SJCRH30 (cell line): ENCODE measurements at regions not wholly inside any gene's neighbourhood (a gene's known extent, or its start where the extent isn't known, plus 50 kb on each side); places are given as distances from the start of the nearest gene placed in this dataset.
A peak's percentile ranks its signal among the peaks of the same experiment; 100 is the strongest.
"Not testable (repeated sequence)": the region's sequence is repeated elsewhere in the genome, so short reads cannot be mapped to it uniquely, and the experiment has no call there.

ENCODE experiments used
- DNase-seq, 2 experiments: peaks; one replicate each; pipeline ENCODE4 v3.0.0-alpha.2; 2015 to 2020
- H3K27ac ChIP-seq: fragments of 250-450 bp; sonication (Bioruptor Pico); 2 replicates; pipeline ENCODE4 v1.5.1; 2020; ENCODE audit warnings: mild to moderate bottlenecking, moderate library complexity
- H3K27me3 ChIP-seq: fragments of 250-450 bp; sonication (Bioruptor Pico); 2 replicates; pipeline ENCODE4 v1.5.1; 2020; ENCODE audit warnings: mild to moderate bottlenecking, moderate library complexity
- H3K36me3 ChIP-seq: fragments of 250-450 bp; sonication (Bioruptor Pico); 2 replicates; pipeline ENCODE4 v1.5.1; 2020; ENCODE audit warnings: mild to moderate bottlenecking, moderate library complexity
- H3K4me1 ChIP-seq: fragments of 250-450 bp; sonication (Bioruptor Pico); 2 replicates; pipeline ENCODE4 v1.5.1; 2020; ENCODE audit warnings: mild to moderate bottlenecking, moderate library complexity
- H3K4me3 ChIP-seq: fragments of 250-450 bp; sonication (Bioruptor Pico); 2 replicates; pipeline ENCODE4 v1.5.1; 2020; ENCODE audit warnings: mild to moderate bottlenecking, moderate library complexity
- H3K9me3 ChIP-seq: fragments of 250-450 bp; sonication (Bioruptor Pico); replicated peaks from 2 replicates; pipeline ENCODE4 v1.5.1; 2020; ENCODE audit warnings: mild to moderate bottlenecking, moderate library complexity

DNA sequence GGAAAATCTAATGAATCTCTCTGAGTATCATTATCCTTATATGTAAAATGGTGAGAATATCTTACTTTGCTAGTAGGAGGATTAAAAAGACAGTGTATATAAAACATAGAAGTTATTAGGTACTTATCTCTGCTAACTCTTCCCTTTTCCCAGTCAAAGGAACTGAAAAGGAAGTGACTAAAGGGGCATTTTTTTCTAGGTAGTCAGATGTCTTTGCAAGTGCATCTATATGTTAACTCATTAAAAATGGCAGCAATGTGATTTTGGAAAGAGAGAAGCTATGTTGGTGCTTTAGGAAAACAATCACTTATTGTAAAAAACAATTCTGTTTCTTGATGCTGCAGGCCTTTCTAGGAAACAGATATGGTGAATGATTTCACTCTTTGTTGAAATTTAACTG is 180.9 kb downstream of the SAMD5 start:
- no peak for DNase-seq
- Histone ChIP-seq H3K27me3 (no peaks in the 10 kb centered on the region), H3K4me1 (no peaks in the 10 kb centered on the region), H3K9me3 (no peaks in the 10 kb centered on the region), H3K27ac (no peak overlapping the region), H3K4me3 (no peak overlapping the region), H3K36me3 (no peaks in the 10 kb centered on the region)

DNA sequence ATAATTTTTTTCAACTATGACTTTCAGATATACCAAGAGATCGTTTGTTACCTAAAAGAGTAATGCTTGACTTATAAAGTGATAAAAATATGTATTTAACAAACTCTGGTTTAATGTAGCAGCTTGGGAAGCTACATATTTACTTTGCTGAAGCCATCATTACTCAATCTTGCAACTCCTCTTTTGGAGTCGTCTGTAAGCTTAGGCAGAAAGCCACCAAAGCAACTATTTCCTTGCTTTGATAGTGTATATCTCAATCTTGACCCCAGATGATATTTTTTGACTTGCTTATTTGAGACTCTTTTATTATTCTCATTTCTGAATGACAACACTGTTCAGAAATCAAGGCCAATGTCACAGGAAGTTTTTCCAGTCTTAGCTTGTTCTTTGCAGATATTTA is 183.0 kb downstream of the SAMD5 start:
- Histone ChIP-seq H3K4me3 (no peak overlapping the region), H3K27ac (no peak overlapping the region), H3K36me3 (no peaks in the 10 kb centered on the region), H3K27me3 (no peaks in the 10 kb centered on the region), H3K4me1 (no peaks in the 10 kb centered on the region), H3K9me3 (no peaks in the 10 kb centered on the region)
- no peak for DNase-seq

- Histone ChIP-seq H3K9me3 (no peaks in the 10 kb centered on the region), H3K27ac (no peak overlapping the region)
- peak; percentile 61 to 68 for DNase-seq
These were observed 184.7 kb downstream of the SAMD5 start for GRCh38 chr6:147693181-147693580.

GRCh38 chr6:147694556-147694955 is 186.1 kb downstream of the SAMD5 start:
- H3K4me1 ChIP-seq, H3K4me3 ChIP-seq, DNase-seq, H3K9me3 ChIP-seq, H3K27me3 ChIP-seq, H3K36me3 ChIP-seq, H3K27ac ChIP-seq: not testable (repeated sequence)

More at GRCh38 chr6:147693181-147693580, 184.7 kb downstream of the SAMD5 start:
- no peaks in the 10 kb centered on the region for H3K4me1 ChIP-seq
- no peaks in the 10 kb centered on the region for H3K27me3 ChIP-seq
- no peaks in the 10 kb centered on the region for H3K36me3 ChIP-seq
- H3K4me3 ChIP-seq: no peak overlapping the region

DNA sequence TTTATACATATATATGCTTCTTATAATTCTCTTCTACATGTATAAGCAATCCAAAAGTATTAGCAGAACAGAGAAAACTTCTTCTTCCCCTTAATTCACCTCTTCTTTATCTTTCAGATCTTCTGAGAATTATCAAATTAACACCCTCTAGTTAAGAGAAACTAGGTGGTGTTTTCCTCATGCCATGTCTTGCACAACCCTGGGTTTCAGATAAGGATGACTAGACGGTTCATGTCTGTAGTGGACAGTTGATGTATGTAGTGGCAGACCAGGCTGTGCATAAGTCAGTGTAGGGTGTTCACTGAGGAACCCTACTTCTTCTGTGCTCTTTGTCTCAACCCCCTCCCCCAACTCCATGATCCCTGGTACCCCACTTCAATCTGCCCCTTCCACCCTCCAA is 187.3 kb downstream of the SAMD5 start:
- no peaks in the 10 kb centered on the region for H3K27me3 ChIP-seq
- no peaks in the 10 kb centered on the region for H3K36me3 ChIP-seq
- no peak overlapping the region for H3K27ac ChIP-seq
- DNase-seq: no peak
- H3K4me1 ChIP-seq: peaks cover 12% of the 10 kb centered on the region
- no peak overlapping the region for H3K4me3 ChIP-seq
- H3K9me3 ChIP-seq: no peaks in the 10 kb centered on the region

DNA sequence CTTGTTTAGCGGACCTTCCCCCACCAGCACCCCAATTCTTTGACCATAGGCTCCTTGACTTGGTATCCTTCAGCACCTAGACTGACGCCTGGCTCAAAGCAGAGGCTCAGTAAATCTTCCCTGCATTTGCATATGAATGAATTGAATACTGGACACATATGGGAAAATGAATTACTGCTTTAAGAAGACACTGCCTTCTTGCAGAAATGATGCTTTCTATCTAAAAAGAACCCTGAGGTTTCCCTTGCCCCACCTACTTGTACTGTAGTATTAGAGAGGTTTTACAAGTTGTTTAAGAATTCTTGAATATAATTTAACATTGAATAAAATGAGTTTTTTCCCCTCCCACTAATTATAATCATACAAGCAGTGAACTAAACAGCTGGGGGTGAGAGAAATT is 190.7 kb downstream of the SAMD5 start:
- Histone ChIP-seq H3K4me3 (no peak overlapping the region), H3K27me3 (no peaks in the 10 kb centered on the region), H3K27ac (no peak overlapping the region), H3K9me3 (no peaks in the 10 kb centered on the region), H3K4me1 (peaks cover 13% of the 10 kb centered on the region), H3K36me3 (no peaks in the 10 kb centered on the region)
- no peak for DNase-seq

GRCh38 chr6:147699637-147700036 is 191.1 kb downstream of the SAMD5 start:
- H3K27me3 ChIP-seq: no peaks in the 10 kb centered on the region
- H3K27ac ChIP-seq: no peak overlapping the region
- no peaks in the 10 kb centered on the region for H3K36me3 ChIP-seq
- DNase-seq: peak in 1 of 2 experiments; percentile 16
- no peaks in the 10 kb centered on the region for H3K9me3 ChIP-seq
- no peak overlapping the region for H3K4me3 ChIP-seq
- H3K4me1 ChIP-seq: peaks cover 13% of the 10 kb centered on the region

GRCh38 chr6:147700436-147701209 is 192.1 kb downstream of the SAMD5 start:
- DNase-seq: peak in 1 of 2 experiments; percentile 17
- no peaks in the 10 kb centered on the region for H3K9me3 ChIP-seq
- H3K36me3 ChIP-seq: no peaks in the 10 kb centered on the region
- no peak overlapping the region for H3K4me3 ChIP-seq
- H3K27me3 ChIP-seq: no peaks in the 10 kb centered on the region
- no peak overlapping the region for H3K27ac ChIP-seq
- peaks cover 13% of the 10 kb centered on the region for H3K4me1 ChIP-seq

- Histone ChIP-seq H3K36me3 (no peaks in the 10 kb centered on the region), H3K27ac (no peak overlapping the region), H3K27me3 (no peaks in the 10 kb centered on the region), H3K4me1 (peaks cover 9% of the 10 kb centered on the region), H3K4me3 (no peak overlapping the region), H3K9me3 (no peaks in the 10 kb centered on the region)
- no peak for DNase-seq
These were observed 196.2 kb downstream of the SAMD5 start for GRCh38 chr6:147704691-147705090.

GRCh38 chr6:147707524-147707923 is 199.0 kb downstream of the SAMD5 start:
- H3K9me3 ChIP-seq: 0 out of 2 replicates have a peak, but pooled peaks cover 4% of the 10 kb centered on the region
- no peaks in the 10 kb centered on the region for H3K36me3 ChIP-seq
- no peaks in the 10 kb centered on the region for H3K4me1 ChIP-seq
- H3K4me3 ChIP-seq: no peak overlapping the region
- DNase-seq: no peak
- no peak overlapping the region for H3K27ac ChIP-seq
- no peaks in the 10 kb centered on the region for H3K27me3 ChIP-seq

DNA sequence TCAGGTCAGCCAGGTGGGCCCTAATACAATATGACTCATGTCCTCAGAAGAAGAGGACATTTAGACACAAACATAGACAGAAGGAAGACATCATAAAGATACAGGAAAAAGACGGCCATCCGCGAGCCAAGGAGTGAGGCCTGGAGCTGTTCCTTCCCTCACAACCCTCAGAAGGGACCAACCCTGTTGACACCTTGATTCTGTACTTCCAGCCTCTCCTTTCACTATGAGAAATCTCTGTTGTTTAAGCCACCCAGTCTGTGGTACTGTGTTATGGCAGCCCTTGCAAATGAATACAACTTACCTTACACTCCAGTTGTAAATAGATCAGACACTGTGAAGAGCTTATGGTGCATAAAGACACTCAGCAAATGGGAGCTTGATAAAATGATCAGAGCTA is 199.7 kb downstream of the SAMD5 start:
- H3K27ac ChIP-seq: no peak overlapping the region

GRCh38 chr6:147709396-147710272 is 201.1 kb downstream of the SAMD5 start:
- H3K27me3 ChIP-seq: no peaks in the 10 kb centered on the region
- H3K4me1 ChIP-seq: no peaks in the 10 kb centered on the region
- 0 out of 2 replicates have a peak, but pooled peaks cover 4% of the 10 kb centered on the region for H3K9me3 ChIP-seq
- DNase-seq: no peak
- no peak overlapping the region for H3K27ac ChIP-seq
- H3K36me3 ChIP-seq: no peaks in the 10 kb centered on the region
- H3K4me3 ChIP-seq: no peak overlapping the region

More for the DNA sequence above, 199.7 kb downstream of the SAMD5 start:
- no peaks in the 10 kb centered on the region for H3K27me3 ChIP-seq
- H3K4me3 ChIP-seq: no peak overlapping the region
- 0 out of 2 replicates have a peak, but pooled peaks cover 4% of the 10 kb centered on the region for H3K9me3 ChIP-seq
- H3K4me1 ChIP-seq: no peaks in the 10 kb centered on the region
- no peak for DNase-seq
- no peaks in the 10 kb centered on the region for H3K36me3 ChIP-seq

- Histone ChIP-seq H3K4me1 (no peaks in the 10 kb centered on the region), H3K9me3 (0 out of 2 replicates have a peak, but pooled peaks cover 4% of the 10 kb centered on the region), H3K4me3 (no peak overlapping the region), H3K36me3 (no peaks in the 10 kb centered on the region), H3K27me3 (no peaks in the 10 kb centered on the region), H3K27ac (no peak overlapping the region)
- no peak for DNase-seq
These were observed 202.4 kb downstream of the SAMD5 start for GRCh38 chr6:147710890-147711289.

DNA sequence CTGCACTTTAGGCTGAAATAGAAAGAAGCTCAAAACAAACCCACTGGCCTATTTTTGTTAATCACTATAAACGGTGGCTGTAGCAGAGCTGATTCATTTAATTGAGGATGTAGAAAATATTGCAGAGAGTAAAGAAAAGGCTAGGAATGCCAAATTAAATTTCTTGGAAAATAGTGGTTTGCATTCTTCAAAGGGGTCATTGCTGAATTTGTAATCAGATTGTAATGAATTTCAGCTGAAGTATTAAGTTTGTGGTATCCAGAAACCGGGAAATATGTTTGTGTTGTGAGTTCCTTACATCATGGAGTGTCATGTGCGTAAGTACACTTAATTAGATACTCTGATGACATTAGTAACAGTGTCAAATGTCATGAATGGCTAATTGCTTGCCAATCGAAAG is 203.0 kb downstream of the SAMD5 start:
- H3K36me3 ChIP-seq: no peaks in the 10 kb centered on the region
- no peak overlapping the region for H3K27ac ChIP-seq
- no peaks in the 10 kb centered on the region for H3K27me3 ChIP-seq
- 0 out of 2 replicates have a peak, but pooled peaks cover 4% of the 10 kb centered on the region for H3K9me3 ChIP-seq
- no peak overlapping the region for H3K4me3 ChIP-seq
- H3K4me1 ChIP-seq: no peaks in the 10 kb centered on the region
- no peak for DNase-seq

DNA sequence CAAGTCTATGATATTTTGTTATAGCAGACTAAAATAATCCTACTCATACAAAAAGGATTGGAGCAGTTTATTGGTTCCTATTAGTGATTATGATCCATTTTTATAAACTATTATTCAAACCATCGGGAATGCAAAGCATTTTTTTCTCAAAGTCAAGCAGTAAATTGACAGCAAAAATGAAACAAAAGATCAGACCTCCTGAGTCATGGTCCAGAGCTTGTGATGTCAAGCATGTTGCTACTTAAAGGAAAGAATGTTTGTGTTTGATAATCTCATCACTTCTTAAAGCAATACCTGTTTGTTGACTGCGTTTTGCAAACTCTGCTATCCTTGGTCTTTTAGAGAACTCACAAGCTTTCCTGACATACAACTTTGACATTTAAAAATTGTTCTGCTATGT is 204.4 kb downstream of the SAMD5 start:
- no peaks in the 10 kb centered on the region for H3K4me1 ChIP-seq
- no peak overlapping the region for H3K27ac ChIP-seq
- 0 out of 2 replicates have a peak, but pooled peaks cover 4% of the 10 kb centered on the region for H3K9me3 ChIP-seq
- H3K4me3 ChIP-seq: no peak overlapping the region
- no peak for DNase-seq
- H3K36me3 ChIP-seq: no peaks in the 10 kb centered on the region
- H3K27me3 ChIP-seq: no peaks in the 10 kb centered on the region
